ENCODE measurements at regions not wholly inside any gene's neighbourhood (a gene's known extent, or its start where the extent isn't known, plus 50 kb on each side); places are given as distances from the start of the nearest gene placed in this dataset.

DNA sequence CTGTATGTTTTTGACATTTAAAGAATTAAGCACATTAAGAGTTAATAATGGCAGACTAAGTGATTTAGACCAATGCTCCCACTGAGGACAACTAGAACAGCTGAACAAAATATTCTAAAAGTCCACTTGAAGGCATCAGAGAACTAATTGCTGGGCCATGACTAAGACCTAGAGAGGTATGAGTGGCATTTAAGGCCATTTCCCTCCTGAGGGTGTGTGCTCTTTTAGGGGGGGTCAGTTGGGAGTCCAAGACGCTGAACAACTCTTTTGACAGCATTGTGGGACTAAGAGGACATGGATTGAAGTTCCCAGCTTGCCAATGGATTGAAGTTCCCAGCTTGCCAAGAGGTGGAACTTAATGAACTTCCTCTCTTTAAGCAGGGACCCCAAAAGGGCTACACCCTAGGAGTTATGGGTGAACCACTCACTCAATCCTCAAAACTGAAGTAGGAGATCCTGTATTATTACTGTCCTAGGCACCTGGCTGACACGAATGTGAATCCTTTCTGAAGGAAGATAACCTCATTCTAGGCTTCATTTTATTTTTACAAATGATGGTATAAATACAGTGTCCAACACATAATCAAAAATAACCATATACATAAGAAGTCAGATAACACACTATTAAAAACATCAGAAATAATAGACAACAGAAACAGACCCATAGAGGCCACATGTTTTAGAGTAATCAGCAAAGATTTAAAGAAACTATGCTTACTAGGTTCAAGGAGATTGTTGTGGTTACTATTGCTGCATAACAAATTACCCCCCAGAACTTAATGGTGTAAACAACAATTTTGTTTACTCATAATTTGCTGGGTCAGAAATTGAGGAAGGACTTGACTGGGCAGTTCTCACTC, 175.1 kb downstream of the VEGFA start:
- Histone ChIP-seq H3K27ac (no peak overlapping the region), H3K4me3 (no peak overlapping the region)
- TF ChIP-seq, protein P1, sequence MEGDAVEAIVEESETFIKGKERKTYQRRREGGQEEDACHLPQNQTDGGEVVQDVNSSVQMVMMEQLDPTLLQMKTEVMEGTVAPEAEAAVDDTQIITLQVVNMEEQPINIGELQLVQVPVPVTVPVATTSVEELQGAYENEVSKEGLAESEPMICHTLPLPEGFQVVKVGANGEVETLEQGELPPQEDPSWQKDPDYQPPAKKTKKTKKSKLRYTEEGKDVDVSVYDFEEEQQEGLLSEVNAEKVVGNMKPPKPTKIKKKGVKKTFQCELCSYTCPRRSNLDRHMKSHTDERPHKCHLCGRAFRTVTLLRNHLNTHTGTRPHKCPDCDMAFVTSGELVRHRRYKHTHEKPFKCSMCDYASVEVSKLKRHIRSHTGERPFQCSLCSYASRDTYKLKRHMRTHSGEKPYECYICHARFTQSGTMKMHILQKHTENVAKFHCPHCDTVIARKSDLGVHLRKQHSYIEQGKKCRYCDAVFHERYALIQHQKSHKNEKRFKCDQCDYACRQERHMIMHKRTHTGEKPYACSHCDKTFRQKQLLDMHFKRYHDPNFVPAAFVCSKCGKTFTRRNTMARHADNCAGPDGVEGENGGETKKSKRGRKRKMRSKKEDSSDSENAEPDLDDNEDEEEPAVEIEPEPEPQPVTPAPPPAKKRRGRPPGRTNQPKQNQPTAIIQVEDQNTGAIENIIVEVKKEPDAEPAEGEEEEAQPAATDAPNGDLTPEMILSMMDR (IDR thresholded peaks at IDR 0.05), result no peak
- no peak for DNase-seq (ENCODE audit: low spot score)

DNA sequence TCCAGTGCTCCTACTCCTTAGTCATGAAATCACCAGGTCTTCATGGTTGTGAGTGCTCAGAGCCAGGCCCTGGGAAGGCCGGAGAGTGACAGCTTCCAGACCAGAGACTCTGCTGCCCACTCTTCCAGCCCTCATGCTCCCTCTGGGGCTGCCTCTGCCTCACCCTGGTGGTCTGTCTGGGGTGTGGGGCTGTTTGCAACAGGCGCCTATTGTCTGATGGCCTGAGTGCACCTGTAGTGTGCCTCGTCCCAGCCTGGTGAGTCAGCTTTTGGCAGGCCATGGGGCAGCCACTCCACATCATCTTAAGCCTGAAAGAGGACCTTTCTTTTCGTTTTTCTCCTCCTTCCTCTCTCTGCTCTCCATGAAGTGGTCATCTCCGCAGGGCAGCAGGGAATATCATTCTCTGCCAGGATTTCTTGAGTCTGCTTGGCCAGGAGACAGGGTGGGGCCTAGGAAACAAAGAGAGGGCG, 173.8 kb downstream of the VEGFA start:
- Histone ChIP-seq H3K27ac (no peak overlapping the region), H3K4me3 (no peak overlapping the region)
- DNase-seq (ENCODE audit: low spot score), result no peak
- TF ChIP-seq, protein P1 (IDR thresholded peaks at IDR 0.05), result no peak

DNA sequence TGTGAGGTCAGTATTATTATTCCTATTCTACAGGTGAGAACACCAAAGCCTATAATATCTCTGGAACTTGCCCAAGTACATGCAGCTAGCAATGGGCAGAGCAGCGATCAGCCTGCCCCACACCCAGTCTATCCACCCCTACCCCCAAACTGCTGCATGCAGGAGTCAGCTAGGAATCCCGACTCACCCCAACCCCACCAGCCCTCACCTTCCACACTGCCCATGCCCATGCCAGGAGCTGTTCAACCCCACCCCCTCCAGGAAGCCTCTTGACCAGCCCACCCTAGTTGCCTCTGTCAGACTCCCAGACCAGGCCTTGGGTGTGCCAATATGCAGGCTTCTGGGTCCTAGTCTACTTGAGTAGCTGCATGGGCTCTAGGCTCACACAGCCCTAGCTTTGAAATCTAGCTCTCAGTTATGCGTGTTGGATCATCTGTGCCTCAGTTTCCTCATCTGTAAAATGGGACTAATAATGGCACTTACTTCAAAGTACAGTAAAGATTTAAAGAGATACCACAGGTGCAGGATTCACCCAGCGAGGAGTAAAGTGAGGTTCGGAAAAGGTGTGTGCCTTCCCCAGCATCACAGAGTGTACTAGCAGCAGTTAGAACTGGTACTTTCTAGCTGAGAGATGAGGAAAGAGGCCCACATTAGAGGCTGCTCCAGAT, 173.2 kb downstream of the VEGFA start:
- DNase-seq (ENCODE audit: low spot score), result peak; percentile 53
- no peak overlapping the region for H3K4me3 ChIP-seq
- TF ChIP-seq, protein P1 (IDR thresholded peaks at IDR 0.05), result no peak
- H3K27ac ChIP-seq, result no peak overlapping the region

DNA sequence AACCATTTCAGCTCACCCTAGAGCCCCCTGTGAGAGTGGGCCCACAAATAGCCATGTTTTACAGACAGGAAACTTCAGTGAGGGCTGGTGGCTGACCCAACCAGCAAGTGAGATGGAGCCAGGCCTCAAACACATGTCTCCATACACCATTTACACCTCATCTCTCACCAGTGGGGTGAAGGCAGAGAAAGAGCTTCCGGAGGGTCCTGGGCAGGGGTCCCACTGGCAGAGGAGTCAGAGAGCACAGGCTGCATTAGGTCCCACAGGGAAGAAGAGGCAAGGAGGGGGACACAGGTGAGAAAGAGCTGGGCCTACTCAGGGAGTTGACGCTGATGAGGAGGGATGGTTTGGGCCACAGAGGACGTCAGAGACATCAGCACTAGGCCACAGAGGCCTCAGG, 172.6 kb downstream of the VEGFA start:
- Histone ChIP-seq H3K4me3 (no peak overlapping the region), H3K27ac (no peak overlapping the region)
- TF ChIP-seq, protein P1 (IDR thresholded peaks at IDR 0.05), result no peak
- peak; percentile 46 for DNase-seq (ENCODE audit: low spot score)

DNA sequence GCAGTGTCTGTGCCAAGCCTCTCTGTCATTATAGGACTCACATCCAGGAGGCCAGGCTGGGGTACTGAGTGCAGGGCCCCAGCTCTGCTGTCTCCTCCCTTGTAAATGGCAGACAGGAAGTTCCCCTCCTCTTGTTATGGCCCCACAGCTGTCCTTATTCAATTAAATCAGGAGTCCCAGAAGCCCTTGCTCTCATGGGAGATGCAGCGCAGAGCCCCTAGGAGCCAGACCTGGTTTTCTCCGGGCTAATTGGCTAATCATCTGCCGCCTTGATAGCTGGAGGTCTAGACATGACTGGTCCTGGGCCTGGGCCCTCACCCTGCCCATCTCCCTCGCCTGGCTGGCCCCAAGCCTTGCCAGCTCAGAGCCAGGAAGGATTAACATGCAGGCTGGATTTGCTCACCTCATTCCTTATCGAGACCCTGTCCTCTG, 172.0 kb downstream of the VEGFA start:
- TF ChIP-seq, protein P1 (IDR thresholded peaks at IDR 0.05), result no peak
- Histone ChIP-seq H3K27ac (no peak overlapping the region), H3K4me3 (no peak overlapping the region)
- DNase-seq (ENCODE audit: low spot score), result peak; percentile 47

DNA sequence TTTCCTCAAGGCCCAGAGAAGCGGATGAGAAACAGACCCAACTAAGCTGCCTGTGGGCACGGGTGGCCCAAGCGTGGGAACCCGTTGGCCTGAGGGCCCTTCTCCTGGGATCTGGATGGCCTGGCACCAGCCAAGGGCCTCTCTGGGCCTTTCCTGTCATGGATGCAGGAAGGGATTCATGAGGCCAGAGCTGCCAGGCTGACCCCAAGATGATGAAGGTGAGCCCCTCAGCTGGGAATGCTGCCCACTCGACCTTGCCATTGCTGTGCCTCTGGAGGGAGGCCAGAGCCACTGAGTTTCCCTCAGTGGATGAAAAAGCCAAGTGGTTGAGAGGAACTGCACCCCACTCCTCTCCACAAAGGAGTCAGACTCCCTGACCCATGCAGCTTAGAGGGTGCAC, 171.2 kb downstream of the VEGFA start:
- H3K4me3 ChIP-seq, result no peak overlapping the region
- no peak overlapping the region for H3K27ac ChIP-seq
- peak; percentile 52 for DNase-seq (ENCODE audit: low spot score)
- TF ChIP-seq, protein P1 (IDR thresholded peaks at IDR 0.05), result no peak

All from coronary artery (tissue), 2 donors.